PC-3 (cell line): ENCODE measurements at regions not wholly inside any gene's neighbourhood (a gene's known extent, or its start where the extent isn't known, plus 50 kb on each side); places are given as distances from the start of the nearest gene placed in this dataset.

Source experiments
- CTCF ChIP-seq: fragments of 300-600 bp; sonication (generic); conservative IDR thresholded peaks from 2 replicates; pipeline ENCODE4 v1.5.1; 2017; ENCODE audit warnings: antibody characterized with exemption, low read depth, mild to moderate bottlenecking, low read length
- EZH2 ChIP-seq: fragments of 300-600 bp; sonication (generic); IDR thresholded peaks from one replicate; pipeline ENCODE4 v1.6.1; 2017; ENCODE audit warnings: antibody characterized with exemption, mild to moderate bottlenecking, low read length; ENCODE audit not compliant: unreplicated experiment
- EZH2phosphoT487 ChIP-seq: fragments of 300-600 bp; sonication (generic); IDR thresholded peaks from 2 replicates; pipeline ENCODE4 v1.6.1; 2018; ENCODE audit warnings: mild to moderate bottlenecking, antibody characterized with exemption, low read length, borderline replicate concordance

GRCh38 chr19:56927791-56928207 is 87.3 kb upstream of the PEG3 start:
- TF ChIP-seq CTCF (no peak), EZH2 (no peak), EZH2phosphoT487 (no peak)
